IMR-90 (cell line): ENCODE measurements at regions not wholly inside any gene's neighbourhood (a gene's known extent, or its start where the extent isn't known, plus 50 kb on each side); places are given as distances from the start of the nearest gene placed in this dataset.
A peak's percentile ranks its signal among the peaks of the same experiment; 100 is the strongest.

Source experiments
- ATAC-seq: fragments of 200-7000 bp; cut with Tn5 transposase; 2 replicates; pipeline ENCODE4 v1.9.1; 2020; ENCODE audit warnings: low read depth, mild to moderate bottlenecking, moderate library complexity
- BruUV-seq: library from RNA; stranded (reverse); fragments of 400-500 nt; replicated peaks from 2 replicates; lab custom pipeline; 2021; lab: Mats Ljungman, UMichigan
- CTCF ChIA-PET: fragments of 300-600 bp; formaldehyde crosslinking; extraction: SDS; loops from one replicate; lab custom pipeline; 2021; ENCODE audit warnings: antibody characterized with exemption; lab: Yijun Ruan, JAX
- POLR2A ChIA-PET: fragments of 300-600 bp; sonication (Branson Sonifier 250); formaldehyde crosslinking; loops from one replicate; lab custom pipeline; 2022; ENCODE audit warnings: antibody characterized with exemption; ENCODE audit not compliant: unreplicated experiment; lab: Charles Lee
- DNase-seq: peaks from one replicate; pipeline ENCODE4 v3.0.0; 2013
- H2AFZ ChIP-seq: replicated peaks from 2 replicates; pipeline ENCODE3; 2013; ENCODE audit warnings: low read length, mild to moderate bottlenecking; ENCODE audit not compliant: poor library complexity
- H2AK5ac ChIP-seq: 2 replicates; pipeline ENCODE4 v1.6.1; 2013; ENCODE audit warnings: low read depth, low read length, inconsistent platforms
- H2AK9ac ChIP-seq: replicated peaks from 2 replicates; pipeline ENCODE3; 2013; ENCODE audit warnings: mild to moderate bottlenecking, low read depth, low read length, moderate library complexity; ENCODE audit not compliant: poor library complexity
- H2BK120ac ChIP-seq: 2 replicates; pipeline ENCODE4 v1.6.1; 2013; ENCODE audit warnings: low read depth, low read length, inconsistent platforms
- H2BK15ac ChIP-seq: 3 replicates; pipeline ENCODE4 v1.6.1; 2013; ENCODE audit warnings: low read depth, low read length, inconsistent platforms
- H2BK20ac ChIP-seq: 2 replicates; pipeline ENCODE4 v1.6.1; 2013; ENCODE audit warnings: low read depth, mild to moderate bottlenecking, inconsistent platforms, low read length, moderate library complexity
- H2BK5ac ChIP-seq: 2 replicates; pipeline ENCODE4 v1.6.1; 2013; ENCODE audit warnings: mild to moderate bottlenecking, low read depth, low read length, inconsistent platforms; ENCODE audit not compliant: poor library complexity, severe bottlenecking
- H3K14ac ChIP-seq: replicated peaks from 2 replicates; pipeline ENCODE4 v1.6.1; 2013; ENCODE audit warnings: low read depth, low read length, inconsistent platforms
- H3K18ac ChIP-seq: 2 replicates; pipeline ENCODE4 v1.6.1; 2013; ENCODE audit warnings: low read depth, low read length, control low read depth
- H3K23ac ChIP-seq: 2 replicates; pipeline ENCODE4 v1.6.1; 2013; ENCODE audit warnings: low read depth, low read length, inconsistent platforms
- H3K27ac ChIP-seq: 2 replicates; pipeline ENCODE4 v1.5.1; 2013; ENCODE audit warnings: mild to moderate bottlenecking, control low read depth, low read length; ENCODE audit not compliant: insufficient read depth
- H3K27me3 ChIP-seq: 2 replicates; pipeline ENCODE4 v1.6.1; 2013; ENCODE audit warnings: low read length; ENCODE audit not compliant: control insufficient read depth, insufficient read depth
- H3K36me3 ChIP-seq: 2 replicates; pipeline ENCODE4 v1.6.1; 2013; ENCODE audit warnings: low read length, mixed read lengths; ENCODE audit not compliant: control insufficient read depth, insufficient read depth
- H3K4ac ChIP-seq: 2 replicates; pipeline ENCODE4 v1.6.1; 2013; ENCODE audit warnings: low read depth, low read length, inconsistent platforms
- H3K4me1 ChIP-seq: 2 replicates; pipeline ENCODE4 v1.6.1; 2013; ENCODE audit warnings: low read length, mixed read lengths; ENCODE audit not compliant: control insufficient read depth, insufficient read depth
- H3K4me2 ChIP-seq: 2 replicates; pipeline ENCODE4 v1.6.1; 2013; ENCODE audit warnings: low read depth, mild to moderate bottlenecking, control low read depth, low read length, moderate library complexity
- H3K4me3 ChIP-seq: 2 replicates; pipeline ENCODE4 v1.5.1; 2013; ENCODE audit warnings: low read depth, mild to moderate bottlenecking, control low read depth, low read length, moderate library complexity; ENCODE audit not compliant: insufficient read depth
- H3K56ac ChIP-seq: 2 replicates; pipeline ENCODE4 v1.6.1; 2013; ENCODE audit warnings: low read length, inconsistent platforms; ENCODE audit not compliant: insufficient read depth; ENCODE audit errors: extremely low read depth
- H3K79me1 ChIP-seq, 2 experiments: 2 replicates each; pipeline ENCODE4 v1.6.1; 2013; ENCODE audit warnings: low read length in 2 of 2, inconsistent platforms in 1 of 2, low read depth in 1 of 2
- H3K9ac ChIP-seq: 2 replicates; pipeline ENCODE4 v1.6.1; 2013; ENCODE audit warnings: low read depth, low read length, control low read depth
- H3K9me1 ChIP-seq: 2 replicates; pipeline ENCODE4 v1.6.1; 2013; ENCODE audit warnings: low read length, inconsistent platforms; ENCODE audit not compliant: insufficient read depth
- H3K9me3 ChIP-seq: 2 replicates; pipeline ENCODE4 v1.6.1; 2013; ENCODE audit warnings: low read length; ENCODE audit not compliant: control insufficient read depth, insufficient read depth
- H4K20me1 ChIP-seq: 2 replicates; pipeline ENCODE4 v1.6.1; 2013; ENCODE audit warnings: low read length, inconsistent platforms; ENCODE audit not compliant: insufficient read depth
- H4K5ac ChIP-seq: 2 replicates; pipeline ENCODE4 v1.6.1; 2013; ENCODE audit warnings: mild to moderate bottlenecking, low read depth, low read length, control low read depth
- H4K8ac ChIP-seq, 2 experiments: 2 replicates each; pipeline ENCODE4 v1.6.1; 2013; ENCODE audit warnings: low read depth in 2 of 2, low read length in 2 of 2, control low read depth in 1 of 2, inconsistent platforms in 1 of 2
- H4K91ac ChIP-seq: 2 replicates; pipeline ENCODE4 v1.6.1; 2013; ENCODE audit warnings: low read depth, low read length, inconsistent platforms; ENCODE audit not compliant: insufficient read depth
- BHLHE40 ChIP-seq: fragments of 150-350 bp; IDR thresholded peaks from 2 replicates; pipeline ENCODE4 v1.6.1; 2016; ENCODE audit warnings: mild to moderate bottlenecking, low read depth, low read length
- MAFK ChIP-seq: IDR thresholded peaks from 2 replicates; pipeline ENCODE4 v1.6.1; 2012; ENCODE audit warnings: low read depth, low read length, improper control_type of control experiment
- MAZ ChIP-seq: IDR thresholded peaks from 2 replicates; pipeline ENCODE4 v1.6.1; 2012; ENCODE audit warnings: low read depth, mild to moderate bottlenecking, low read length, improper control_type of control experiment, moderate library complexity, borderline replicate concordance
- RFX5 ChIP-seq: IDR thresholded peaks from 2 replicates; pipeline ENCODE4 v1.8.0; 2012; ENCODE audit warnings: low read depth, mild to moderate bottlenecking, low read length, moderate library complexity
- USF2 ChIP-seq: fragments of 150-350 bp; IDR thresholded peaks from 2 replicates; pipeline ENCODE4 v1.6.1; 2017; ENCODE audit warnings: mild to moderate bottlenecking, antibody characterized with exemption, low read length, low read depth
- WGBS, 2 experiments: methylation state at CpG; one replicate each; pipeline versions ENCODE4 v1.1.5 to v1.1.7; 2013; ENCODE audit warnings: missing lambda C conversion rate in 2 of 2; ENCODE audit not compliant: insufficient read length in 1 of 2; ENCODE audit errors: extremely low coverage in 2 of 2; 5-methylcytosine and 5-hydroxymethylcytosine counted together
- dilution Hi-C: fragments of 300-500 bp; cut with HindIII; formaldehyde crosslinking; loops from one replicate; pipeline ENCODE4 v1.14.3; 2018; ENCODE audit warnings: low sequenced_read_pairs; ENCODE audit not compliant: unreplicated experiment
- in situ Hi-C: fragments of 300-500 bp; cut with MboI; formaldehyde crosslinking; loops from 3 replicates; pipeline ENCODE4 v1.14.3; 2019; ENCODE audit warnings: low sequenced_read_pairs, inconsistent platforms, mixed read lengths
- intact Hi-C: fragments of 100-400 bp; cut with micrococcal nuclease; formaldehyde crosslinking; loops from 2 replicates; pipeline ENCODE4 v1.10.0; 2022

GRCh38 chr9:3689555-3689954, 163.8 kb upstream of the RFX3 start:
- no peak overlapping the region for H4K5ac ChIP-seq
- H3K27me3 ChIP-seq, result 0 out of 2 replicates have a peak, but pooled peaks cover 1% of the 10 kb centered on the region
- H3K14ac ChIP-seq, result no peak overlapping the region
- H4K20me1 ChIP-seq, result no peaks in the 10 kb centered on the region
- no peak overlapping the region for H2BK15ac ChIP-seq
- H3K4me2 ChIP-seq, result no peak overlapping the region
- no peaks in the 10 kb centered on the region for H3K4me1 ChIP-seq
- ATAC-seq (no peak), DNase-seq (no peak)
- intact Hi-C loops (no loop called here), dilution Hi-C loops (no loop called here), in situ Hi-C loops (no loop called here)
- H2AFZ ChIP-seq, result no peak overlapping the region
- ChIA-PET CTCF (no interaction called here), POLR2A (no interaction called here)
- no TSS peak for BruUV-seq
- no peak overlapping the region for H3K4me3 ChIP-seq
- TF ChIP-seq MAFK (peak; percentile 94), RFX5 (no peak), USF2 (no peak), BHLHE40 (no peak), MAZ (no peak)
- H3K18ac ChIP-seq, result no peak overlapping the region
- no peak overlapping the region for H2BK120ac ChIP-seq
- H2AK5ac ChIP-seq, result no peak overlapping the region
- no peak overlapping the region for H2AK9ac ChIP-seq
- H3K9ac ChIP-seq, result no peak overlapping the region
- no peaks in the 10 kb centered on the region for H3K79me1 ChIP-seq
- H3K27ac ChIP-seq, result no peak overlapping the region
- H3K9me3 ChIP-seq, result no peaks in the 10 kb centered on the region
- H4K91ac ChIP-seq, result no peak overlapping the region
- H2BK20ac ChIP-seq, result no peak overlapping the region
- no peaks in the 10 kb centered on the region for H3K9me1 ChIP-seq
- H3K36me3 ChIP-seq, result no peaks in the 10 kb centered on the region
- no peak overlapping the region for H4K8ac ChIP-seq
- H3K4ac ChIP-seq, result no peak overlapping the region
- H3K56ac ChIP-seq, result no peak overlapping the region
- H3K23ac ChIP-seq, result no peak overlapping the region
- H2BK5ac ChIP-seq, result no peak overlapping the region
- 83% methylated on average over 1 of the region's 4 CpGs; no CpG with 5 or more reads in 1 of the 2 experiments for WGBS, 2 experiments
